ENCODE measurements at regions not wholly inside any gene's neighbourhood (a gene's known extent, or its start where the extent isn't known, plus 50 kb on each side); places are given as distances from the start of the nearest gene placed in this dataset.

DNA sequence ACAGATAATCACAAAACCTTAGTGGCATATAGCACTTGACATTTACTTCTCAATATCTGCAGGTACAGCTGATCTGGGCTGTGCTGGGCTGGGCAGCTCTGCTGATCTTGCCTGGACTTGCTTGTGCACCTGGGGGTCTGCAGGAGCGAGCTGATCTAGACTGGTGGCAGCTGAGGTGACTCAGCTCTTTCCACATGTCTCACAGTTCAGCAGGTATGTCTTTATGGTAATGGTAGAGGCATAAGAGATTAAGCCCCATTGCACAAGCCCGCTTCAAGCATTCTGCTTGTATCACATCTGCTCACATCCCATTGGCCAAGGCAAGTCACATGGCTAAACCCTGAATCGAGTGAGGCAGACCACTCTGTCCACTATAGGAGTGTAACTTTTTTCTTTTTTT lies 506.7 kb downstream of the BCOR start:
- Mint-ChIP-seq H3K27me3 (ENCODE audit: low read depth, poor library complexity) (peaks cover 15% of the 10 kb centered on the region), H3K9me3 (peaks cover 14% of the 10 kb centered on the region), H3K36me3 (ENCODE audit: low read depth) (no peaks in the 10 kb centered on the region), H3K4me3 (no peak overlapping the region), H3K4me1 (no peaks in the 10 kb centered on the region), H3K27ac (no peak overlapping the region)
- DNase-seq = no peak
- TF ChIP-seq, protein P1, sequence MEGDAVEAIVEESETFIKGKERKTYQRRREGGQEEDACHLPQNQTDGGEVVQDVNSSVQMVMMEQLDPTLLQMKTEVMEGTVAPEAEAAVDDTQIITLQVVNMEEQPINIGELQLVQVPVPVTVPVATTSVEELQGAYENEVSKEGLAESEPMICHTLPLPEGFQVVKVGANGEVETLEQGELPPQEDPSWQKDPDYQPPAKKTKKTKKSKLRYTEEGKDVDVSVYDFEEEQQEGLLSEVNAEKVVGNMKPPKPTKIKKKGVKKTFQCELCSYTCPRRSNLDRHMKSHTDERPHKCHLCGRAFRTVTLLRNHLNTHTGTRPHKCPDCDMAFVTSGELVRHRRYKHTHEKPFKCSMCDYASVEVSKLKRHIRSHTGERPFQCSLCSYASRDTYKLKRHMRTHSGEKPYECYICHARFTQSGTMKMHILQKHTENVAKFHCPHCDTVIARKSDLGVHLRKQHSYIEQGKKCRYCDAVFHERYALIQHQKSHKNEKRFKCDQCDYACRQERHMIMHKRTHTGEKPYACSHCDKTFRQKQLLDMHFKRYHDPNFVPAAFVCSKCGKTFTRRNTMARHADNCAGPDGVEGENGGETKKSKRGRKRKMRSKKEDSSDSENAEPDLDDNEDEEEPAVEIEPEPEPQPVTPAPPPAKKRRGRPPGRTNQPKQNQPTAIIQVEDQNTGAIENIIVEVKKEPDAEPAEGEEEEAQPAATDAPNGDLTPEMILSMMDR (IDR thresholded peaks at IDR 0.05) = no peak

DNA sequence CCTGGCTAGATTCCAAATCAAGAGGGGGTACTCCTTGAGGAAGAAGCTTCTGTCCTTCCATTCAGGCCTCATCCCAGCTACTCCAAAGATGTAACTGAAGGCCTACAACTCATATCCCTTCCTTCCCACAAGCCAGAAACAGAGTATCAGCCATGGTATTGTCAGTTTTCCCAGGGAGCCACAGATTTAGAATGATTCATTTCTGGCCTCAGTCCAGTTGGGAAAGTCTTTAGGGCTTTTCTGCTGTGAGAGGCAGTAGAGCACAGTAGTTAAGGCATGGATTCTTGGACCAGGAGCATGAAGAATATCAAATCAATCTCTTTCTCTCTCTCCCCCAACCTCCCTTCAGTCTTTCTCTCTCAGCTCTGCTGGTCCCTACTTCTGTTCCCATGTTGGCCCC lies 505.0 kb downstream of the BCOR start:
- TF ChIP-seq, protein P1 (IDR thresholded peaks at IDR 0.05) = no peak
- Mint-ChIP-seq H3K27me3 (ENCODE audit: low read depth, poor library complexity) (peaks cover 16% of the 10 kb centered on the region), H3K9me3 (peaks cover 14% of the 10 kb centered on the region), H3K4me3 (no peak overlapping the region), H3K36me3 (ENCODE audit: low read depth) (no peaks in the 10 kb centered on the region), H3K4me1 (no peaks in the 10 kb centered on the region), H3K27ac (no peak overlapping the region)
- DNase-seq = no peak

DNA sequence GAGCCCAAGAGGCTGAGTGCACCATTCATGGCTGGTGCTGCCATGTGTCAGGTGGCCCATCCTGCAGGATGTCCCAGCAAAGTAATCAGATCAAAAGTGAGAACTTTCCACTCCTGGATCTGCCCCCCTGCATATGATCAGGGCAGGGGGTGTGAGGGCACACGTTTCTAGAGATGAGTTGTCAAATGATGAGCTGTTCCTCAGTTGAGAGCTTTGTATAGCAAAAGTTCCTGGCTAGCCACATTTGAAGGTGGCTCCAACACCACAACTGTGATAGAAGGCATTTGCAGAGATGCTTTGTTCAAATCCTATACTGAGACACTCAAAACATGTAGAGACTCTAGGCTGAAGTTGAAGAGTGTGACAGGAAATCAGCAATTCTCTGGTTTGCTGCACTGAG lies 501.8 kb downstream of the BCOR start:
- H3K9me3 Mint-ChIP-seq = peaks cover 22% of the 10 kb centered on the region
- H3K36me3 Mint-ChIP-seq (ENCODE audit: low read depth) = no peaks in the 10 kb centered on the region
- TF ChIP-seq, protein P1 (IDR thresholded peaks at IDR 0.05) = no peak
- H3K4me3 Mint-ChIP-seq = no peak overlapping the region
- DNase-seq = no peak
- peaks cover 26% of the 10 kb centered on the region for H3K27me3 Mint-ChIP-seq (ENCODE audit: low read depth, poor library complexity)
- H3K4me1 Mint-ChIP-seq = peaks cover 8% of the 10 kb centered on the region
- H3K27ac Mint-ChIP-seq = no peak overlapping the region

DNA sequence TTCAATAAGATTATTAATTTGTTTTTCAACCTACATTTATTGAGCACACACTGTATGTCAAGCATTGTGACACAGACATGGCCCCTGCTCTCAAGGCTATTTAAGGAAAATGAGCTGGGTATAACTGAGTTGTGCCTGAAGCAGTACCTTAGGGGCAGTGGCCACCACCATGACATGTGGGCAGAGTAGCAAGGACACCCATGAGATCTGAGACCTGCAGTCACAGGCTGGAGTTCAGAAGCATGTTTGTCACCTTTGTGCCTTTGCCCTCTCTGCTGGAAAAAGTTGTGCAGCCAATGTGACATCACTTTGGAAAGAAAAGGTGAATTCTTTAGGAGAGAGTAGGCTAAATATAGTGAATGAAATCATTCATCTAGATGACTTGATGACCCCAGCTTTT lies 501.3 kb downstream of the BCOR start:
- Mint-ChIP-seq H3K27me3 (ENCODE audit: low read depth, poor library complexity) (peaks cover 30% of the 10 kb centered on the region), H3K36me3 (ENCODE audit: low read depth) (no peaks in the 10 kb centered on the region), H3K9me3 (peaks cover 20% of the 10 kb centered on the region), H3K27ac (no peak overlapping the region), H3K4me1 (peaks cover 13% of the 10 kb centered on the region), H3K4me3 (no peak overlapping the region)
- TF ChIP-seq, protein P1 (IDR thresholded peaks at IDR 0.05) = no peak
- DNase-seq = no peak

DNA sequence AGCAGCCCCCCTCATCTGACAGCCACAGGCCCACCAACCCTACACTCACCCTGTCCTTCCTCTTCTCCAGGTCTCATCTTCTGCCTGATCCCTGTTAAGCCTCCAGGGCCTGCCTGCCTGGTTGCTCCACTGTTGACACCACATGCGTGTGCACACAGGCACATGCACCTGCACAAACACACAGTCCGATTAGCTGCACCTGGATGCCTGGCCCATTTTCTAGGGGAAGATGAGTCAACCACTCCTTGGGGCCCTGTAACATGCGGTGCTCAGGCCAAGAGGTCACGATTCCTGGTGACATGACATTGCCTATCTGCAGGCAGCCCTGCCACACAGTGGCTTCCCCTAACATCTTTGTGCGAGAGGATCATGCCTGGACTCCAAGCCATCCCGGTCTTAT lies 498.4 kb downstream of the BCOR start:
- Mint-ChIP-seq H3K4me3 (no peak overlapping the region), H3K27me3 (ENCODE audit: low read depth, poor library complexity) (peaks cover 43% of the 10 kb centered on the region), H3K9me3 (peaks cover 19% of the 10 kb centered on the region), H3K4me1 (peaks cover 19% of the 10 kb centered on the region), H3K36me3 (ENCODE audit: low read depth) (no peaks in the 10 kb centered on the region), H3K27ac (no peak overlapping the region)
- no peak for DNase-seq
- TF ChIP-seq, protein P1 (IDR thresholded peaks at IDR 0.05) = no peak

DNA sequence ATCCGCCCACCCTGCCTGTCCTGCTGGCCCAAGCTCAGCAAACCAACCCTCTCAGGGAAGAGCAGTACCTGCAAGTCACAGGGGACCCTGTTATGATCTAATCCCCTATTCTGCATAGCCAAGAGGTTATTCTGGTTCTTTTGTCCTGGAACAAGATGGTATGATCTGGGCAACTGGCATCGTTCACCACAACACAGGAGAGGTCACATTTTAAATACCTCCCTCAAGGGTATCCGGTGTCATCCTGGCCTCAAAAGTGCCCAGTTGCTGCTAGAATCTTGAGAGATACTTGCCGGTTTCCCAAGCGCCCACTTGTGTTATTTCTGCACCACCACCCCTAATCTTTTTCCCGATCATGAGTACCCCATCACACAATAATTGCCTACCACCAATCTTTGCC lies 497.5 kb downstream of the BCOR start:
- peaks cover 19% of the 10 kb centered on the region for H3K9me3 Mint-ChIP-seq
- H3K4me3 Mint-ChIP-seq = no peak overlapping the region
- TF ChIP-seq, protein P1 (IDR thresholded peaks at IDR 0.05) = no peak
- DNase-seq = no peak
- H3K4me1 Mint-ChIP-seq = peaks cover 19% of the 10 kb centered on the region
- no peak overlapping the region for H3K27ac Mint-ChIP-seq
- no peaks in the 10 kb centered on the region for H3K36me3 Mint-ChIP-seq (ENCODE audit: low read depth)
- H3K27me3 Mint-ChIP-seq (ENCODE audit: low read depth, poor library complexity) = peaks cover 50% of the 10 kb centered on the region

Measured in nephron progenitor cell (in vitro differentiated cells).